ENCODE measurements at regions not wholly inside any gene's neighbourhood (a gene's known extent, or its start where the extent isn't known, plus 50 kb on each side); places are given as distances from the start of the nearest gene placed in this dataset.
"Not testable (repeated sequence)": the region's sequence is repeated elsewhere in the genome, so short reads cannot be mapped to it uniquely, and the experiment has no call there.

DNA sequence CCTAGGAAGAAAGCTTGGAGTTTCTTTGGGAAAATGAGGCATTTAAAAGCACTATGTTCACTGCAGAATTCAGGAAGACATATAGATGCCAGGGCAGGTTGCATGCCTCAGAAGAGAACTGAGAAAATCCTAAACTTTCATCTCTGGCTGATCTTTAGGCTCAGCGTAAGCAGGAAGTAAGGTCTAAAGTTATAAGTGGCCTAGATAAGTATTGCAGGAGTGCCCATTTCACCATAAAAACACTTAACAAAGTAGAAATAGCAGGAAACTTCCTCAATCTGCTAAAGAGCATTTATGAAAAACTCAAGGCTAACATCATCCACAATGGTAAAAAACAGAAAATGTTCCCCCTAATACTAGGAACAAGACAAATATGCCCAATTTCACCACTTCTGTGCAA is 320.3 kb downstream of the BMP2 start:
- no peak for DNase-seq

DNA sequence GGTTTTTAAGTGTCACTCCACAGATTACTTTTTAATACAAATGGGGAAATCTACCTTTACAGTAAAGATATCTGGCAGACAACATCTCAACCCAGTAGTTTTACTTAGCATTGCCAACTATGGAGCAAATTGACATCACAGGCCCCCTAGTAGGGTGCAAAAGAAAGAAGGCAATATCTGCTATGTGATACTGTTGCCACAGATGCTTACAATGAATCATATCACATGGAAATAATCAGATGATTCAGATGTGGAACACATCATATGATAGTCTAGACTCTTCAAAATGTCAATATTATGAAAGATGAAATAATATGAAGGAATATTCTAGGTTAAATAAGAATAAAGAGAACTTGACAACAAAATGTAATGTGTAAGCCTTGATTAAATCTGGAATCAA is 322.5 kb downstream of the BMP2 start:
- DNase-seq = no peak

DNA sequence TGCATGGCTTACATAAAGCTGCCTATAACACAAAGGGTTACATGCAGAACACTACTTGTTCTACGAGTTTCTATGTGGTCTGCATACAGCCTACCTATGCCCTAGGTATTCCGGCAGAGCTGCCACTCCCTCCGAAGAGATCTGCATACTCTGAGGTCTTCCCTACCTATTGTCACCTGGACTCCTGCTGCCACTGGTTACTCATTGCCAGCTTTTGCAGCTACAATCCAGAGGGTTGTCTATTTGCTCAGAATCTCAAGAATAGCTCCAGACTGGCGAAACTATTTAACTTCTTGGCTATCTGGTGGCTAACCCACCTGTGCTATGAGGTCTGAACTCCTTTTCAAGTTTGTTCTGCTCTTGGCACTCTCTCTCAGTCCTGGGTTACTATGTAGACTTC is 323.3 kb downstream of the BMP2 start:
- no peak for DNase-seq

DNA sequence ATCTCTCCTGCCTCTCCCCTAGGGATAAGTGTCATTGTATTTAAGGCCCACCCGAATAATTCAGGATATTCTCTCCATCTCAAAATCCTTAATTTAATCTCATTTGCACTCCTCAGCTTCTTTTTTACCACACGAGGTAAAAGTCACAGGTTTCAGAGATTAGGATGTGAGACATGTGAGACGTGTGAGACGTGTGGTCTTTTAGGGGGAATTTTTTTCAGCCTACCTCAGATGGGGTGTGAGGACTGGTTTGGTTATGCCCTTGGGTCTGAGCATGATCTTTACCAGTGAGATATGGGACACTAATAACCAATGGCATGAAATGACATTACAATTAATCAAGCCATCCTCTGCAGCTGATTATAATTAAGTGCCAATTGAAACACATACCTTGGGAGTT is 324.2 kb downstream of the BMP2 start:
- DNase-seq = no peak

DNA sequence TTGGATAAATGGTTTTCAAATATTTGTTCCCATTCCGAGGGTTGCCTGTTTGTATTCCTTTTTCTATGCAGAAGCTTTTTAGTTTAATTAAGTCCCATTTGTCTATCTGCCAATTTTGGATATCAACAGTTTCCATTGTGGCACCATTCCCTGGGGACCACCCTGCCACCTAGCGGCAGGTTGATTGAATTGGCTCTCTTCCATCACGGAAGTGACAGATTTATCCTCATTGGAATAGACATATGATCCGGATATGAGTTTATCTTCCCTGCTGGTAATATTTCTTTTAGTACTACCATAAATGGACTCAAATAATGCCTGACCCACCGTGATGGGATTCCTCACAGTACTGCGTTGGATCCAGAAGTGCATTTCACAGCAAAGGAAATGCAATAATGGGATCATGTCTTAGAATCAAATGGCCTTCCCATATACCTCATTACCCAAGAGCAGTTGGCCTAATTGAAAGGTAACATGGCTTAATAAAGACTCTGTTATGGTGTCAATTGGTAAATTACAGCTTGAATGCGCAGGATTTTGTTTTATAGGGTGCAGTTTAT is 327.0 kb downstream of the BMP2 start:
- DNase-seq = no peak

DNA sequence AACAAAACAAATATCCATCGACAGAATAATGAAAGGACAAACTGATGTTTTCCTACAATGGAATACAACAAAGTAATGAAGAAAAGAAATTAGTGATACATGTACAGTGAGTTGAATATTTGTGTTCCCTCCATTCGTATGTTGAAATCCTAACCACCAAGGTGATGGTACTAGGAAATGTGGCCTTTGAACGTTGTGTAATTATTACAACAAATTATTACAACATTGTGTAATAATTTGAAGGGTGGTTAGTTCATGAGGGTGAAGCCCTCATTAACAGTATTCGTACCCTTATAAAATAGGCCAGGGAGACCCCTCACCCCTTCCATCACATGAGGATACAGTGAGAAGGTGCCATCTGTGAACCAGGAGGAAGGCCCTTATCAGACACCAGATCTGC is 339.4 kb downstream of the BMP2 start:
- DNase-seq = no peak

DNA sequence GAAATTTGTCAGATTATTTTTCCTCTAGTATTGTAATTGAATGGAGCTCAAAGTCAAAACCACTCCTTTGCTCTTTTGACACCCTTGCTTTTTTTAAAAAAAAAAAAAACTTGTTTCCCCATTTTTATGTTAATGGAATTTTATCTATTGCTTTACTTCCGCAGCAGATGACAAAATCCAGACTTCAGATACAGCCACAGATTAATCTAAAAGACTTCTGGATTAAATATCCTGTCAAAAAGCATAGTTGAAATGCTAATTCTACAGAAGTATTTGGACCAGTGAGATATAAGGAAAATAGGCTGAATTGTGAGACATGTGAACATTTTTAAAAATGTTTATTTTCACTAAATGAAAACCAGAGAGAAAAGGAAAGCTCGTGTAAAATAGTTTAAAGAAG is 341.4 kb downstream of the BMP2 start:
- no peak for DNase-seq

DNA sequence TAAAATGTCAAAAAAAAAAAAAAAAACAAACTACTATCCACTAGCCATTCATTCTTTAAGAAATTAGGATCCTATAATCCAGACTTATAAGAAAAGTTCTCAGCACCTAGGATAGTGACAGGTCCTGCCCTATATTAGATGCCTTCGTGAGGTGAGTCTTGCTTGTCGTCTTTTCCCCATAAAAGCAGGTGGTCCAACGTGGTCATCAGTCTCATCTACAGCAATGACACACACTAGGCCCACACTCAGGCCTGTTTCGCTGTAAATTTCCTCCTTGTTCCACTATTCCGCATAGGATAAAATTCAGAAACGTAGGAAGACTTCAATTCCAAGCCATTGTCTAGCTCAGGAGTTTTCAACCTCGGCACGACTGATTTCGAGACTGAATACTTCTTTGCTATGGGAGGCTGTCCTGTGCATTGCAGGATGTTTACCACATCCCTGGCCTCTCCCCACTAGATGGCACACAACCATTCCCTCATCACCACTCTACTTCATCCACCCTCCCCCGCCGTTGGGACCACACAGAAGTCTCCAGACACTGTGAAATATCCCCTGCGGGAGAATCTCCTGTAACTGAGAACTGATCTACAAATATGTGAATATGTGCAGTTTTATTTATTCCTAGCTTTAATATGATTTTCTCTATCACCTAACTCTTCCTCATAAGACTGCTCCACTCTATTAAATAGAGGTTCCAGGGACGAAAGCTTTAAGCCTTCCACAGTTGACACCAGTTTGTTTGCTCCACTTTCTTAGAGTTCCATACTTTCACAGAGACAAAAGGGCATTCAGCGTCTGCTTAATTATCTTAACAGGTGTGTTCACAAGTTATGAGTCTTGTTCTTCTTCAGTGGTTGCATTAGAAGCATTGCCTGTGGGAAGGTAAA is 346.3 kb downstream of the BMP2 start:
- DNase-seq = no peak

DNA sequence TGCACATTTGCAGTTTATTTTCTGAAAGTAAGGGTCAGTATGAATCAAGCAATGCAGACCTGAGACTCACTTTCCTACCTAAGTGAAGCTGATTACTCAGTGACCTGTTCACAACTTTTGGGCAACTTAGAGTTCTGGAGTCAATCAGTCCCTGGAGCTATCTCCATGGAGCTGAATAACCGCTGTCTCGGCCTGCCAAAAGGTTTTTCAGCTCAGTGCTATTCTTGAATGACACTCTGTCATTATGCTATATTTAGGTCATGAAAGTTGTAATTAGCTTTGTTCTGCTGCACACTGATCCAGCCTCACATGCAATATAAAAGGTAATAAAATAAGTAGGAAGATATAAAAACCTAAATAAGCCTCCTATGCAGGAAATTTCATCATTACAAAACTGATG is 356.0 kb downstream of the BMP2 start:
- no peak for DNase-seq

DNA sequence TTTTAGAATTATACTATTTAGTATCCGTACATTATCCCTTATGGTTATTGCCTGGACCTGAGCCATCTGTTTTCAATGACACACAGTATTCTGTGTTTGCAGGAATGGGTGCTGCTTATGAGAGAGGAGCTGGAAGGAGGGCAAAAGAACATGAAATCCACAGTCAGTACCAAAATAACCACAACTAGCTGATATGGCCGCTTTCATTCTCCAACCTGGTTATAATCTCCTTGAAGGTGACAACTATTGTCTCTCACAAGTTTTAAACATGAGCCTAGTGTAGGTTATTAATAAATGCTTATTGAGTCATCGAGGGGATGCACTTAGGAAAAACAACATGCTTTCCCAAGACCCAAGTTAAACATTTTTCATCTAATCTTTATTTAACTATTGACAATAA is 356.6 kb downstream of the BMP2 start:
- DNase-seq = no peak

DNA sequence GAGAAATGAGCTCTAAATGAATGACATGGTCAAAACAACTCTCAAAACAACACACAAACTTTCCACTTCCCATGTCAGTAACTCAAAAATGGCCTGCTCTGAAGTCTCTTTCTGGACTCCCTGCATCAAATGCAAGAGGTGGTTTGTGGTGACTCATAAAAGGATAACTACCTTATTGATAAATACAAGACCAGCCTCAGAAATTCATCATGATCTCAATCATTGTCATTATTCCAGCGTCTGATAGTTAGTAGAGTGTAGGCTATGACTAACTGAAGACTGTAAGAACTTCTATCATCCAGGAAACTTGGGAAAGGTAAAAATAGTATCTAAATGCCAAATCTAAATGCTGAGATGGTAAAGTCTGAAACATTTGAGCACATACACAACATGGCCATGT is 369.4 kb downstream of the BMP2 start:
- no peak for DNase-seq

DNA sequence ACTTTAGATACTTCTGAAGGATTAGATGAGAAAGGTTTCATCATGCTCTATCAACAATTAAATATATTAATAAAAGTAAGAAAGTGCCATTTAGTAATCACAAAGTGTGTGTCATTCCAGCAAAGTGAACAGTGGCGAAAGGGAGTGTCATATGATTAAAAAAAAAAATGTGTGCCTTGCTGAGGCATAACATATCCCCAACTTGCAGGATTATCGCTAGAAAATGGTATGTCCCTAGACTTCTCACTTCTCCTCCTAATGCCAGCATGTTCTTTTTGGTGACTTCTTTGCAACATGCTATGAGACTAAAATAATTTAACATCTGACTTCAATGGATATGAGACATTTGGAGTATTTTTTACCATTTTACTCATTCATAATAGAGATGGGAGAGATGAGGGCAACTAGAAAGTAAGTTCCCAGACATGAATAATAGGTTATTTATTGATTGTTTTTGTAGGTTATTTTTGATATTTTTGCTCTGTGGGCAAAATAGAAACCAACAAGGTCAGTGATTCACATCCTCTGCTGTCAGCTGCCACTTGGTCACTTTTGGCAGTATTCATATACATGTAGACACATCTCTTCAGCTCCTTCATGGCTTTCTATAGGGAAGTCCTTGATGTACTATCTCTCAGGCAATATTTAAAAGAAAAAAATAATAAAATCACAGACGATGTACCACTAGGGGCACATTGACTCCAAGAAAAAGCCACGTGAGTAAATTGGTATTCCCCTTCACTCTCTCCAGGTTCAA is 370.1 kb downstream of the BMP2 start:
- no peak for DNase-seq

DNA sequence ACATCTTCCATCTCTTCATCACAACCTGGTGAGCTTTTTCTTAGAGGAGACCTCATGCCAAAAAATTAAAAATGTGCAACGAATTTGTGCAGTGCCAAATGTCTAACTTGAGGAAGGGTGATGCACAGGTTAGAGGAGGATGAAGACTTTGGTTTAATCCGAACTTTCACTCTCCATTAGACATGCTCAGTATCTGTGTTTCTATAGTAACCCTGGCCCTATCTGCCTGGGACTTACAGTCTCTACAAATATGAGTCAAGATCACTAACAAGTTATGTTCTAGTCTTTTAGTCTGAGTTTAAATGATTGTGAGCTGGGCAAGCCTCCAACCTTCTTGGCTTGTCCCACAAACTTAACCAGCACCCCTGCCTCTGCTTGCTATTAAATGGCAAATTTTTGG is 377.0 kb downstream of the BMP2 start:
- no peak for DNase-seq

DNA sequence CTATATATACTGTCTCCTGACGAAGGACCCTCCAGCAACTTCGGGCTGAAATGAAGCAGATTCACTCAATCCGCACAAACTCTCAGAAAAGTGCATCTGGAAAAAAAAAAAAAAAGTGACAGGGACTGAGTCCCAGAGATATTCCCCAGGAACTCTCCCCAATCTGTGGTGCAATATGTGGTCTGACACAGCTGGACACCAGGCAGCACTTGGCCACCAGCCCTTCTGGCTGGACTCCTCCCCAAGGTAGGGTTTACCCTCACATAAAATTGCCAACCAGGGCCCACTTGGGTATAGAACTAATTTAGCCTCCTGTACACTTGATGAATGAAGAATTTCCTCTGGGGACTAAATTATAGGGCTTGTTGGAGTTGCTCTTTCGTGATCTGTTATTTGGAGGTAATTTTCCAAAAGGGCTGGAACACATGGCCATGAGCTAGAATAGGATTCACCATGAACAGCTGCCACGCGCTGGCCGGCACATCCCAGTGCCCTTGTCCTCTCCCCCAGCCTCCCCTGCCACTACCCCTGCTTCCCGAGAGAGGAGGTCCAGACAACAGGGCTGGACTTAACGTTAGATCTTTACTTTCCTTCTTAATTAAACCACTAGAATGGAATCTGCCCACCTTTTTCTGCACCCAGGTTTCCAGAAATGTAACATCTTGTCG is 379.2 kb downstream of the BMP2 start:
- no peak for DNase-seq

DNA sequence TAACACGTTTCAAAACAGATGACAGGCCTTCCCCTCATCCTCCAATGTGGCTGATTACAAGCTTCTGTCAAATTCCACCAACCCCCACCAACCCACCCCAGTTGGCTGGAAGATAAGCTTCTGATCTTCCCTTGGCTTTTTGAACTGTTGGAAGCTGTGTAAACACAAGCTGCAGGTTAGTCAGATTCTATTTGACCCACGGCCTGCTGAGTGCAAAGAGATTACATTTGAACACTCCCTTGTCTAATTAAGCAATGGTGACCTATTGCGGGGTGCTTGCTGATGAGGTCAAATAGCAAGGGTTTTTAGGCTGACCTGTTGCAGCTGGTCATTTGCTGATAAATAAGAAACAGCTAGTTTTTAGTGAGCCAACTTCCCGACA is 379.7 kb downstream of the BMP2 start:
- no peak for DNase-seq

DNA sequence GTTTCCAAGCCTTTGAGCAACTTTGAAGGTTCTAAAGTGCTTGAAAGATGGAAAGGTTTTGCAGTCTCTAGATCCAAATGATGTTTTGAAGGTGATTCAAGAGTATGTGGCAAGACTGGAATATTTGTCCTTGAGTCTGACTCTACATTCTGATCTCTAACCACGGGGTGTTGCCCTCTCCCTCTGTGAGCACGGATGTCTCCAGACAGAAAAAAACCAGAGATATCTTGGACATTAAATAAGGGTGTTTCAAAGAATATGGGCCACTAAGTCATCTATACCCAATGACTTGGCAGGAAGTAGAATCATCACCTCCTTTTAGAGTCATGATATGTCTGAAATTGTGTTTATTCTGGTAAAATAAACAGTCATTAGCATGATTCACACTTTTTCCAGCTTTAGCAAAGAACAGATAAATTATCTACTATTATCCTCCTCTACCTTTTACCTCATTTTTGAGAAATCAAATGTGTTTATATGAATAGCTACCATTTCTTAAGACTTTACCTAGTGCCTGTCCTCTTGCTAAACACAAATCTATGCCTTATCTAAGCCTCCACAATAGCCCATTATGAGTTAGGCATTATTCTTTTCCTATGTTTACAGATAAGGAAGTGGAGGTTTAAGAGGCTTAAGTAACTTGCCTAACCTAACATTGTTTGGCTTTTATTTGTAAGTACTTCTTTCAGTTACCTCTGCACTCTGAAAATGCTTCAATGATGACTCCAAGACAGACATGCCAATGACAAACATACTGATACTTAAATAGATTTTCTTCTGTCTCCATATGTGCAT is 384.4 kb downstream of the BMP2 start:
- DNase-seq = no peak

DNA sequence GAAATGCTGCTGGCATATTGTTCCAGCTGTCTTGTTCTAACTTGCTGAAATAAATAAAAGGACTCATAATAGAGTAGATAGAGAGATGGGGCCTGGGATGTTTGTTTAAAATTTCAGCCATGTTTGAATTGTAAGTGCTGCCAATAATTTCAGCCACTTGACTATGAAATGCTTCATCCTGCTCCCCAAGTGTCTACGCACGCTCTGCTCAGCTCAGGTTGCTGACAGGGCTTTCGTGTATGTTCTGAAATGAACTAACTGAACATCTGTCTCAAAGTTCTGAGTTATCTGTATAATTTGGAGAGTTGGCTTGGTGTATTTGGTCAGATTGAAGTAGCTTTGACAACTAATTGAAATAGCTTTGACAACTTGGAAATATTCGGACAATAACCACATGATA is 387.8 kb downstream of the BMP2 start:
- DNase-seq = no peak

DNA sequence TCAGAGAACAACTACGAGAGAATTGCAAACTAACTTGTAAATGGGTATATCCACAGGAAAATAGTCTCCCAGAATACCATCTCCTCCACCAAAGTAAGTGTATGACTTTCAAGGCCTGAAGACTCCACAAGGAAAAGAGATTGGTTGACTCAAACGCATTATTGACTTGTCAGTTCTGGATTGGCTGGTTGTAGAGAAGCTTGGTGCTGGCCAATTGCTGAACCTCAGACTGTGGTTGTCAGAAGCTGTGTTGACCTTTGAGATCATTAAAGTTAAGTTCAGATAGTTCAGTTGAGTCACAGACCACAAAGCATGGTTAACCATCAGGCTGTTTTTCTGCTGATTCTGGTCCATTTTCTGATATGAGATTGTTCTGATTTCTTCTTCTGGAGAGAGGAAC is 388.3 kb downstream of the BMP2 start:
- no peak for DNase-seq

DNA sequence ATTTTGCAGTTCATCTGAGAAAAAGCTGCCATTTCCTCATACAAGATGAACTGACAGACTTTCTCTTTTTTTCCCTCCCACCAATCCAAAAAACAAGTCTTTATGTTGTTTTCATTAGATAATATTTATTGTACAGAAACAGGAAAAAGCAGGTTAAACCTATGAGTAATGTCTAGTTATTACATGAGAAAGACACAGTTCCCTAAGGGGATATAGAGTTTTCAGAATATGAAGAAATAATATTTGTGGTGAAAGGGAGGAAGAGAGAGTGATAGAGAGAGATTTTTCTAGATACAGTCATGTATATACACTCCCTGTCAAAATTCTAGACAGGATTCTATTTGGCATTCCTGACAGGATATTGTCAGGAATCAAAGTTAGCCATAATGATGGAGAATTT is 392.4 kb downstream of the BMP2 start:
- no peak for DNase-seq

DNA sequence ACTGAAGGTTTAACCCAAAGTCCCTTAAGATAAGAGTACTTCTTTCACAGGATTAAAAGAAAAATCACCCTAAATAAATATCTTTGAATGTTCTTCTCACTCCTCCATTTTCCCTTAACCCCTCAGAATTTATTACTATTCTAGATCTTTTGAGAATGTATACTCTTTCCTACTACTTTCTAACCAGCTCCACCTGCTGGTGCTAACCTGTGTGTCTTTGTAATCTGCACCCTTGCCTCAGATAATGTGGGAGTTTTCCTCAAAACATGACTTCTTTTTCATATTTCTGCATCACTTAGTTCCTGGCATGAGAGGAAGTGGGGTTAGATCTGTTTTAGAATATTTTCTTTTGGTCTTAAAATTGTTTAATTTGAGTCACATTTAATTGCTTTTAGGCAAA is 394.2 kb downstream of the BMP2 start:
- DNase-seq = no peak

DNA sequence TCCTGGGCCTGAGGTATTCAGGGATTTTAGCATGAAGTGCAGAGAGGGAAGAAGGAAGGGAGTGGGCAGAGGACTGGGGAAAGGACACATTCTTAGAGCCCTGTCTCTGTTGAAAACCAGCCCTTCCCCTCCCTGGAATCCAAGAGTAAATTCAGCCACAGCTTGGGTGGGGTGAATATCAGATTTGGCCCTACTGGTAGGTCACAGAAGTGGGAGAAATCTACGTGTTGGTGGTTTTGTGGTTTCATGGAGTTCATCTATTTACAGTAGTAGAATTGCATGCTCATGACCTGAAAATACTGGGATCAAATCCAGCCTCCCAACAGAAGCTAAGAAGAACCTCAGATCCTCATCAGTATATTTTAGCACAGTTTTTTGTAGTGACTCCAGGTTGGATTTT is 404.4 kb downstream of the BMP2 start:
- no peak for DNase-seq

DNA sequence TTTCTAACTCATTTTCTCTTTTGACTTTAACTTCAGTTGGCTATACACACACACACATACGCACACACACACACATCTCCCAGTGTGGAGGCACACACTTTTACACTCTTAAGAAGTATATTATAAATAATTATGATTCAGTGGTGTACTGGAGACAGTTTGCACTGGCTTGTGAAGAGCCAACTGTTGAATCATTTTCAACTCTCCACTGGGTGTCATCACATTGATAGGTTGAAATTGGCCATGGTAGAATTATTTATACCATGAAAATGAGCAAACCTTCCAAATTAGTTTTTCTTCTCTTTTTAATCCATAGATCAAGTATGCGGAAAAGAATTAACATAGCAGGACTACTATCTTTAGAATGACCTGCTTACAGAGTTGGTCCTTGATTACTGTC is 407.1 kb downstream of the BMP2 start:
- no peak for DNase-seq

DNA sequence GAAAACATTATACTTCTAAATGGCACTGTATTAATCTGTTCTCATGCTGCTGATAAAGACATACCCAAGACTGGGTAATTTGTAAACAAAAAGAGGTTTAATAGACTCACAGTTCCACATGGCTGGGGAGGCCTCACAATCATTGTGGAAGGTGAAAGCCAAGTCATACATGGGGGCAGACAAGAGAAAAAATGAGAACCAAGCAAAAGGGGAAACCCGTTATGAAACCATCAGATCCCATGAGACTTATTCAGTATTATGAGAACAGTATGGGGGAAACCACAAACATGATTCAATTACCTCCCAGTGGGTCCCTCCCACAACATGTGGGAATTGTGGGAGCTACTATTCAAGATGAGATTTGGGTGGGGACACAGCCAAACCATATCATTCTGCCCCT is 408.3 kb downstream of the BMP2 start:
- not testable (repeated sequence) for DNase-seq
